ENCODE measurements at regions not wholly inside any gene's neighbourhood (a gene's known extent, or its start where the extent isn't known, plus 50 kb on each side); places are given as distances from the start of the nearest gene placed in this dataset.

DNA sequence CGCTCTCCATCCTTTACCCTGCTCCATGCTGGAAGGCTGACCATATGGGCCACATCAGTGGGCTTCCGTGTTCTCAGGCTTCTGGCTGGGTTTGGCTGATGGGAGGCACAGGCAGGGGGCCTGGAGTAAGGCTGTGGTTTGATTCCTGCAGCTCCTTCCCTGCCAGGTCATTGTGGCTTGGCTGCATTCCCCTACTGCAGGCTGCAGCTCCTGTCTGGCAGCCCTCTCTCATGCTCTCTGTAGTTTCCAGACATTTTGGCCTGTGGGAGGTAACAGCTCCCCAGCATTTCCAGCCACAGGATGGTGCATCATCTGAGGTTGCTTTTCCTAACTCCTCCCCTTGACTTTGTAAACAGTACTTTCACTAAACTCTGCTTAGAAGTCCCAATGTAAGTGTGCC is 102.0 kb upstream of the PTPN3 start:
- H3K4me3 ChIP-seq (IDR thresholded peaks at IDR 0.05; ENCODE audit: insufficient read depth, low read depth, low read length), result no peak overlapping the region
- H2AFZ ChIP-seq (ENCODE audit: low read depth), result no peak overlapping the region
- no peaks in the 10 kb centered on the region for H3K4me1 ChIP-seq (ENCODE audit: low read depth, poor library complexity, severe bottlenecking)
- H3K36me3 ChIP-seq (ENCODE audit: insufficient read depth), result no peaks in the 10 kb centered on the region
- H3K27ac ChIP-seq, result no peak overlapping the region
- H3K4me2 ChIP-seq, result no peak overlapping the region
- no peak overlapping the region for H3K9ac ChIP-seq
- TF ChIP-seq, protein P1, sequence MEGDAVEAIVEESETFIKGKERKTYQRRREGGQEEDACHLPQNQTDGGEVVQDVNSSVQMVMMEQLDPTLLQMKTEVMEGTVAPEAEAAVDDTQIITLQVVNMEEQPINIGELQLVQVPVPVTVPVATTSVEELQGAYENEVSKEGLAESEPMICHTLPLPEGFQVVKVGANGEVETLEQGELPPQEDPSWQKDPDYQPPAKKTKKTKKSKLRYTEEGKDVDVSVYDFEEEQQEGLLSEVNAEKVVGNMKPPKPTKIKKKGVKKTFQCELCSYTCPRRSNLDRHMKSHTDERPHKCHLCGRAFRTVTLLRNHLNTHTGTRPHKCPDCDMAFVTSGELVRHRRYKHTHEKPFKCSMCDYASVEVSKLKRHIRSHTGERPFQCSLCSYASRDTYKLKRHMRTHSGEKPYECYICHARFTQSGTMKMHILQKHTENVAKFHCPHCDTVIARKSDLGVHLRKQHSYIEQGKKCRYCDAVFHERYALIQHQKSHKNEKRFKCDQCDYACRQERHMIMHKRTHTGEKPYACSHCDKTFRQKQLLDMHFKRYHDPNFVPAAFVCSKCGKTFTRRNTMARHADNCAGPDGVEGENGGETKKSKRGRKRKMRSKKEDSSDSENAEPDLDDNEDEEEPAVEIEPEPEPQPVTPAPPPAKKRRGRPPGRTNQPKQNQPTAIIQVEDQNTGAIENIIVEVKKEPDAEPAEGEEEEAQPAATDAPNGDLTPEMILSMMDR (conservative IDR thresholded peaks at IDR 0.05; ENCODE audit: low read depth, low read length), result no peak
- no peaks in the 10 kb centered on the region for H3K79me2 ChIP-seq (ENCODE audit: insufficient read depth, low read depth)
- no peaks in the 10 kb centered on the region for H3K27me3 ChIP-seq (ENCODE audit: insufficient read depth, low read depth)
- H4K20me1 ChIP-seq (ENCODE audit: insufficient read depth), result no peaks in the 10 kb centered on the region

DNA sequence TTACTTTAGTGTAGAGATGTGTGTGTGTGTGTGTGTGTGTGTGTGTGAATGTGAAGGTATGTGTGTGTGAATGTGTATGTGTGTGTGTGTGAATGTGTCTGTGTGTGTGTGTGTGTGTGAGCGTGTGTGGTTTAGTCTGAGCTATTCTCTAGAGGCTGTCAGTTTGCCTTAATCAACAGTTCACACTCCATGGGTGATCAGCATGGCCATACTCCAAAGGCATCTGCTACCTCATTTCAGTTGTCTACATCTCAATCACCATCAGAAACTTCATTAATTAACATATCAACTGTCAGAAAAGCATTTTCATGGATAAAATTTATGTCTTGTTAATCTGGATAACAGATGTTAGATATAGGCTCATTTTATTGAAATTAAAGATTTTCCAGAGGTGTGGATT is 103.1 kb upstream of the PTPN3 start:
- no peak overlapping the region for H3K4me2 ChIP-seq

DNA sequence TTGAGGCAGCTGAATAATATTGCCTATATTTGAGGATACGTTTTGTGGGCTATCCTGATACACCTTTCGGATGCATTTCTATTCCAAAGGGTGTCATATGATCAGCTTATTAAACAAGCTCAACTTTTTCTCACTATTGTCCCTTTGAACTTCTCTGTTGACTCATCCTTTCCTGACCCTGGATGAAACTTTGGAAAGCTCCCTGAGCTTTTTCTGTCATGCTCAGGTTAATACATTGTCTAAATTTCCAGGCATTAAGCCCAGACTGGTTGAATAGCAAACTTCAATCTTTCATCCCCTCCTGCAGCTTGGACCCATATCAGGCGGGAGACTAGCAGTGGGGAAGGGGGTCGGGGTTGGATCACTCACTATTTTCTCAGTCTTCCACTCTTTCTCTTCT is 104.9 kb upstream of the PTPN3 start:
- TF ChIP-seq, protein P1 (conservative IDR thresholded peaks at IDR 0.05; ENCODE audit: low read depth, low read length), result no peak
- Histone ChIP-seq H4K20me1 (ENCODE audit: insufficient read depth) (no peaks in the 10 kb centered on the region), H3K9ac (no peak overlapping the region)

More for the DNA sequence above, 103.1 kb upstream of the PTPN3 start:
- Histone ChIP-seq H3K4me3 (IDR thresholded peaks at IDR 0.05; ENCODE audit: insufficient read depth, low read depth, low read length) (no peak overlapping the region), H3K79me2 (ENCODE audit: insufficient read depth, low read depth) (no peaks in the 10 kb centered on the region), H3K27ac (no peak overlapping the region), H3K4me1 (ENCODE audit: low read depth, poor library complexity, severe bottlenecking) (no peaks in the 10 kb centered on the region), H3K9ac (no peak overlapping the region), H3K27me3 (ENCODE audit: insufficient read depth, low read depth) (no peaks in the 10 kb centered on the region), H2AFZ (ENCODE audit: low read depth) (no peak overlapping the region), H4K20me1 (ENCODE audit: insufficient read depth) (no peaks in the 10 kb centered on the region), H3K36me3 (ENCODE audit: insufficient read depth) (no peaks in the 10 kb centered on the region)
- TF ChIP-seq, protein P1 (conservative IDR thresholded peaks at IDR 0.05; ENCODE audit: low read depth, low read length), result no peak

DNA sequence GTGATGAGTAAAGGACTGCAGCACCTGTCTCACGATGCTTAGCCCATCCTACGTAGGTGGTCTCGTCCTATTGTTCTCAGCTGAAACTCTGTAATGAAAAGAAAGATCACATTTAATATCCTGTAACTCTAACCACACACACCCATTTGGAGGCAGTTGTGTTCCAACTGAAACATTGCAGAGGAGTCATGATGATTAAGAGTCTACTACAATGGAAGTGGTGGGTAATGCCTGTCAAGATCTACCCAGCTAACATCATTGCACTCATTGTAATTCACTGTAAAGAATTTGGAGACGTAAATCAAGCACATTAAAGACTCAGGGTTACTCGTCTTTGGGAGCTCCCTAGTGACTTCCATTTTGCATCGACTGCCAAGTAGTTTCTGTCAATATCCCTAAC is 106.0 kb upstream of the PTPN3 start:
- Histone ChIP-seq H3K27ac (no peak overlapping the region), H3K9ac (no peak overlapping the region), H2AFZ (ENCODE audit: low read depth) (no peak overlapping the region), H3K79me2 (ENCODE audit: insufficient read depth, low read depth) (no peaks in the 10 kb centered on the region), H3K4me2 (no peak overlapping the region), H4K20me1 (ENCODE audit: insufficient read depth) (no peaks in the 10 kb centered on the region), H3K4me3 (IDR thresholded peaks at IDR 0.05; ENCODE audit: insufficient read depth, low read depth, low read length) (no peak overlapping the region), H3K27me3 (ENCODE audit: insufficient read depth, low read depth) (no peaks in the 10 kb centered on the region), H3K36me3 (ENCODE audit: insufficient read depth) (no peaks in the 10 kb centered on the region), H3K4me1 (ENCODE audit: low read depth, poor library complexity, severe bottlenecking) (no peaks in the 10 kb centered on the region)
- TF ChIP-seq, protein P1 (conservative IDR thresholded peaks at IDR 0.05; ENCODE audit: low read depth, low read length), result no peak

More for the DNA sequence above, 104.9 kb upstream of the PTPN3 start:
- no peak overlapping the region for H3K27ac ChIP-seq
- no peaks in the 10 kb centered on the region for H3K79me2 ChIP-seq (ENCODE audit: insufficient read depth, low read depth)
- no peaks in the 10 kb centered on the region for H3K4me1 ChIP-seq (ENCODE audit: low read depth, poor library complexity, severe bottlenecking)
- no peak overlapping the region for H3K4me3 ChIP-seq (IDR thresholded peaks at IDR 0.05; ENCODE audit: insufficient read depth, low read depth, low read length)
- H2AFZ ChIP-seq (ENCODE audit: low read depth), result no peak overlapping the region
- H3K4me2 ChIP-seq, result no peak overlapping the region
- H3K36me3 ChIP-seq (ENCODE audit: insufficient read depth), result no peaks in the 10 kb centered on the region
- H3K27me3 ChIP-seq (ENCODE audit: insufficient read depth, low read depth), result no peaks in the 10 kb centered on the region
